Hippocampal formation (tissue), 2 donors: ENCODE measurements at regions not wholly inside any gene's neighbourhood (a gene's known extent, or its start where the extent isn't known, plus 50 kb on each side); places are given as distances from the start of the nearest gene placed in this dataset.
"Not testable (repeated sequence)": the region's sequence is repeated elsewhere in the genome, so short reads cannot be mapped to it uniquely, and the experiment has no call there.

ENCODE experiments used
- DNase-seq, 2 donors: peaks; one replicate each; lab custom pipeline; 2025; lab: John Stamatoyannopoulos, UW

- DNase-seq, result no peak
Measured at GRCh38 chr22:49004484-49005399, 822.9 kb downstream of the BRD1 start.

GRCh38 chr22:48997605-48998004 is 830.1 kb downstream of the BRD1 start:
- not testable (repeated sequence) for DNase-seq

GRCh38 chr22:48993655-48994054 is 834.0 kb downstream of the BRD1 start:
- no peak for DNase-seq

GRCh38 chr22:48984639-48985038 is 843.0 kb downstream of the BRD1 start:
- no peak for DNase-seq

DNA sequence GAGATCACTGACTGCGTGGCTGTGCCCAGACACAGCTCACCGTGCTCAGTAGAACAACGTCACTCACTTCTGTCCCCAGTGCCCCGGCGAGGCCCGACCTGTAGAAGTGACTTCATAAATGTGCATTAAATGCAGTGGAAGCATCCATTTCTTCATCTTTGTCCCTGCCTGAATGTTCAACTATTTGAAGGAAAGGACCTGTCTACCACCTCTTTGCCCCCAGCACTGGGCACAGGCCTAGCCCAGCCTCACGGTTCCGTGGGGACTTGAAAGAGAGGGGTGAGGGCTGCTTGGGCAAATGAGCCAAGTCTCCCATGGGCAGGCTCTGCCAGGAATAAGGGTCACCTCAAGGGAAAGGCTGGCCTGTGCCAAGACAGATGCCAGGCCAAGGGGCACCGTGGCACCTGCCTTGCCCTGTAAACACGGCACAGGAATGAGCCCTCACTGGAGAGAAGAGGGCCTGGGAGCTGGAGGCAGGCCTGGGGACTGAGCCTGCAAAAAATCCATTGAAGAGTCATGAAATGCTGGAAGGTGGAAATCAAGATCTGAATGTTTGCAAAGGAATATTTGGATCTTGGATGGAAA is 845.3 kb downstream of the BRD1 start:
- no peak for DNase-seq

DNA sequence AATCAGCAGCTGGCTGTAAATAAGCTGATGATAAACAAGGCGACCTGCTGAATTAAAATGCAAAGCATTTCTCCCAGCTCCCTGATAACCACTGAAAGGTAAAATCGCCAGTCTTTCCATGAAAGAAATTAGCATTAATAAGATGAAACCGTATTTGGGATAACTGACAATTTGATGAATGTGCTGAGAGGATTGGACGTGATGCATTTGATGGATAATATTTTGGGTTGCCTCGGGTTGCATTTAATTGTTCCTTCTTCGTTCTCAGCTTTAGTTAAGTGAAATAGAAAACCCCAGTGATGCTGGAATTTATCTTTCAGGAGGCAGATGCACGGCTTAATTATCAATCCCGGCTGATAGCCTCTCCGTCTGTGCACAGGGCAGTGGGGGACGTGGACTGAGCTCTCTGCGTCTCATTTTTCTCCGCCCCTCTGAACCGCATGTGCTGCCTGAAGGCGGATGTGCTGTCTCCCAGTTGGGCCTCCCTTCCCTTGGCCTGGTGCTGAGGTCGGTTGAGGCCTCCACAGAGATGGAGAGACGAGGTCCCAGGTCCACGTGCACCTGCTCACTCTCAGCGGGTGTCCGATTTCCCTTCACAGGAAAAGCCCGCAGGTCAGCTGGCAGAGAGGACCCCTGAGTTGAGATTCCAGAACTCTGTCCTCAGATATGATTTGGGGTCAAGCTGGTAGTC is 846.2 kb downstream of the BRD1 start:
- DNase-seq, result no peak

- DNase-seq, result no peak
Measured at GRCh38 chr22:48980918-48981317, 846.8 kb downstream of the BRD1 start.

DNA sequence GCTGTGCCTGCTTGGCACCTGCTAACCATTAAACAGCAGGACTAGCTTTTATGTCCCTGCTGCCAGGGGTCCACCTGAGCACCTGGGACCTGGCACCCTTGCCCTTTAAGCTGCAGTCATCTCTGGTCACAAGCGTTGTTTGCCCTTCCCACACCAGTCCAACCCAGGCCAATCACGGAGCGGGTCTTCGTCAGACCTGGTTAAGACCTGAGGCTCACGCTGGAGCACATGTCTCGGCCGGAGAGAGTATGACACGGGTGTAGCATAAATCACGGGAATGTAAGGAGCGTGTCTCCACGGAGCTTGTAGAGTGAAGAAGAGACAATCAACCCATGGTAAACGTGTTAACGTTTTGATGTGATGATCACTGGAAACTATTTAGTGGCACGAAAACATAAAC is 847.3 kb downstream of the BRD1 start:
- DNase-seq, result no peak

DNA sequence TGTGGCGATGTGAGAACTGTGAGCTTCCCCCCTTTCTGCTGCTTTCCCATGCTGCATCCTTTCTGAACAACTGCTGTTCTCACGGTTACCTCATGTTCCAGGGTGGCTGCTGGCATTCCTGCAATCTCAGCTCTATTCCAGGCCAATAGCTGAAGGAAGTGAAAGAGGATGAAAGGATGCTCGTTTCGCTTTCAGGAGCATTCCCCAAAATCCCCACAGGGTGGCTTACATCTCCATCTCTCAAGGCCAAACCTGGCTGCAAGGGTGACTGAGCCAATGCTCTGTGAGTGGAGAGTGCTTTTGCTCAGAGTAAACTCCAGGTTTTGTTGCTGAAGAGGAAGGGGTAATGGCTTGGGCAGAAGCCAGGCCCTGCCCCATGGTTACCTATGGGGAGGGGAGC is 848.2 kb downstream of the BRD1 start:
- no peak for DNase-seq

- DNase-seq, result no peak
Measured at GRCh38 chr22:48976556-48977535, 850.8 kb downstream of the BRD1 start.

DNA sequence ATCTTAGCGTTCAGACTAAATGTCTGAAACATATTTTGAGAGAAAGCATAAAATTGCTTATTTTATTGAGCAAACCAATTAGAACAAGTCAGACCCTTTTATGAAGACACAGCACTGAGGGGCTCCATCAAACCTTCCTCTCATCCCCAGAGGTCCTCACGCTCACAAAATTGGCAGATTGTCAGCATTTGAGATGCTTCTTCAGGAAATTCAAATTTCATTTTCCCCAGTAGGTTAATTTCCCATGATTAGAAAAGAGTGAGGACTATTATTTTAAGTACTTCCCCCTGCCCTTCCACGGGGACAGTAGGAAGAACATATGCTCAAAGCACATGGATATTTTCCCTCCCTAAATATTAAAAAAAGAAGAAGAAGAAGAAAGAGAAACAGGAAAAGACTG is 851.8 kb downstream of the BRD1 start:
- no peak for DNase-seq

DNA sequence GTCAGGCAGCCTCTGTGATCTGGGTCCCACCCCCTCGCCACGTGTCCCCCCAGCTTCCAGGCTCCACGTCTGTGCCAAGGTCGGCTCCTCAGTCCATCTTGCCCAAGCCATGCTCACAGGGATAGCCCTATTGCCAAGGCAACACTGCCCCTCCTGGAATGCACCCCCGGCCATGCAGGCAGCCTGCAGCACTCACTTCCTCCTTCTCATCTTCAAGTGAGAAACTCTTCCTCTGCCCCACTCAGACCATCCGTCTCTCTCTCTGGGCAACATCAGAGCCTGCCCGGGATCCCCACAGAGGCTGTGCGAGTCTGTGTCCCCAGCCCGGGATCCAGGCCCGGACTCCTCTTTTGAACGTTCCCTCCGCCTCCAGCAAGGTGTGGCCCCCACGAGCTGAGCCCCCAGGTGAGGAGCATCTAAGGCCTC is 852.3 kb downstream of the BRD1 start:
- DNase-seq, result no peak

- DNase-seq, result no peak
Measured at GRCh38 chr22:48974443-48975315, 853.0 kb downstream of the BRD1 start.

GRCh38 chr22:48973694-48974041 is 854.0 kb downstream of the BRD1 start:
- no peak for DNase-seq

- DNase-seq, result no peak
Measured at GRCh38 chr22:48972979-48973693, 854.5 kb downstream of the BRD1 start.

DNA sequence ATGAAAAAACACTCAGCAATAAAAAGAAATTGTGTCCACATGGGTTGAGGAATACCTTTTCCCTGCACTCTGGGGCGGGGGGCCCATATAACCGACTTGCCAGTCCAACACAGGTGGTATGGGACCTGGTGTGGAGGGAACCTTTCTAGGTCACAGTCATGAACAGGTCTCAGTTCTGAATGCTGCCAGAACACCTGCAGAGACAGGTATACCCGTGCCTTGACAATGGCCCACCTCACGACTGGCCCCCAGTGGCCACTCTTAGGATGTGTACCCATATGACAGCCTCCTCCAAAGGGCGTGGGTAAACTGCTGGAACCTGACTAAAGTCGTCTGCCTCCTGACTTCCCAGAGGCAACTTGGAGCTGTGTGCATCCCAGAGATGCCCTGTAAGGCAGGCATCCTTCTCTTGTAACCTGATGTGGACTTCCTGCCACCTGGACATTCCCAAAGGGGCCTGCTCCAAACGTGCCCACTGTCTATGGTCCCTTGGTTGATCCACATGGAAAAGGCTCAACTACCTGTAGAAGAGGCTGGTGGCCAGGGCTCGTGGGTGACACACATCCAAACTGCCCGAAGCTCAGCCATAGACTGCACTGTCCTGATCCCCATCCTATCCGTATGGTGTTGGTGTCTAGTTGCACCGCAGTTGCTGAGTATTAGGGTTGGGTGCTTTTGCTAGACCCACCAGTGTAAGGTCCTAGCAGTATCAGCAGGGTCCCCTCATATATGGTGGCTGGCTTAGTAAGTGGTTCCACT is 859.3 kb downstream of the BRD1 start:
- no peak for DNase-seq

DNA sequence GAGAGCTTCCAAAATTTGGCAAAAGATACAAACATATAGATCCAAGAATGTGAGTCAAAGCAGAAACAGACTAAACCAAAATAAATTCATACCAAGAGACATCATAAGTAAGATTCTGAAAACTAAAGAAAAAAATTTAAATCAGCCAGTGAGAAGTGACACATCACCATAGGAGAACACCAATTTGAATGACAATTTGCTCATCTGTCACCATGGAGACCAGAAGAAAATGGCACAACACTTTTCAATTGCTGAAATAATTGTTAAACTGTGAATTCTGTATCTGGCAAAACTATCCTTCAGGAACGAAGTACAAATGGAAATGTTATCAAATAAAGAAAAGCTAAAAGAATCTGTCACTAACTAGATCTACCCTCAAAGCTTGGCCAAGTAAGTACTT is 864.3 kb downstream of the BRD1 start:
- no peak for DNase-seq

DNA sequence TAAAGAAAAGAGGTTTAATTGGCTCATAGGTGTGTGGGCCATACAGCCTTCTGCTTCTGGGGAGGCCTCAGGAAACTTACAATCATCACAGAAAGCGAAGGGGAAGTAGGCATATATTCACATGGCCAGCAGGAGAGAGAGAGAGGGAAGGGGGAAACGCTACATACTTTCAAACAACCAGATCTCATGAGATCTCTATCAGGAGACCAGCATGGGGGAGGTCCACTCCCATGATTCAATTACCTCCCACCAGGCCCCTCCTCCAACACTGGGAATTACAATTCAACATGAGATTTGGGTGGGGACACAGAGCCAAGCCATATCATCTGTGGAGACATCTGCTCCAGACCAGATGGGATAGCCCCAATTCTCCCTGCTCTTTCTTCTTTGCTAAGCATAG is 866.0 kb downstream of the BRD1 start:
- DNase-seq, result no peak

GRCh38 chr22:48960980-48961660 is 866.6 kb downstream of the BRD1 start:
- no peak for DNase-seq
